ENCODE measurements at regions not wholly inside any gene's neighbourhood (a gene's known extent, or its start where the extent isn't known, plus 50 kb on each side); places are given as distances from the start of the nearest gene placed in this dataset.

- no CpG with 5 or more reads among the region's 2 CpGs for WGBS, 2 donors (ENCODE audit: extremely low coverage in 2 of 2, insufficient read length in 2 of 2, insufficient replicate concordance in 1 of 2)
- no peaks in the 10 kb centered on the region for H3K27me3 ChIP-seq (ENCODE audit: control insufficient read depth in 3 of 3, insufficient read depth in 3 of 3, low read depth in 1 of 3, low read length in 3 of 3)
- H3K18ac ChIP-seq (ENCODE audit: low read length): no peak overlapping the region
- H2AK5ac ChIP-seq (ENCODE audit: low read depth, low read length): no peak overlapping the region
- H4K91ac ChIP-seq (ENCODE audit: low read depth, low read length, poor library complexity): no peak overlapping the region
- H3K4me2 ChIP-seq (ENCODE audit: insufficient read depth, low read length, poor library complexity, severe bottlenecking): no peak overlapping the region
- H3K4ac ChIP-seq (ENCODE audit: low read length): no peak overlapping the region
- H3K4me3 ChIP-seq (ENCODE audit: low read length in 2 of 2): no peak overlapping the region
- H3K36me3 ChIP-seq (replicated peaks in 1 of 2; ENCODE audit: control insufficient read depth in 2 of 2, insufficient read depth in 2 of 2, low read length in 2 of 2): no peaks in the 10 kb centered on the region
- H3K4me1 ChIP-seq (ENCODE audit: control insufficient read depth in 2 of 2, insufficient read depth in 1 of 2, low read depth in 1 of 2, low read length in 2 of 2): no peaks in the 10 kb centered on the region
- no peak overlapping the region for H2AFZ ChIP-seq (ENCODE audit: low read length)
- no peak overlapping the region for H3K14ac ChIP-seq (ENCODE audit: low read length)
- H4K8ac ChIP-seq (ENCODE audit: low read depth, low read length): no peak overlapping the region
- H3K23ac ChIP-seq (ENCODE audit: low read depth, low read length, poor library complexity): no peak overlapping the region
- H3K9me3 ChIP-seq (replicated peaks in 1 of 2; ENCODE audit: control insufficient read depth in 2 of 2, insufficient read depth in 1 of 2, low read depth in 1 of 2, low read length in 2 of 2): no peaks in the 10 kb centered on the region
- no peaks in the 10 kb centered on the region for H3K79me1 ChIP-seq (ENCODE audit: low read depth, low read length)
- H3K27ac ChIP-seq (replicated peaks; ENCODE audit: low read length): no peak overlapping the region
- no peak overlapping the region for H2BK120ac ChIP-seq (ENCODE audit: low read depth, low read length)
- H2BK5ac ChIP-seq (ENCODE audit: low read length): no peak overlapping the region
- H3K9ac ChIP-seq (ENCODE audit: low read depth, low read length, poor library complexity): no peak overlapping the region
- no peak for DNase-seq (ENCODE audit: low spot score)
- H2BK15ac ChIP-seq (ENCODE audit: low read length): no peak overlapping the region
- H2BK12ac ChIP-seq (ENCODE audit: low read length): no peak overlapping the region
Observed at GRCh38 chr11:82174610-82175009, 559.1 kb downstream of the FAM181B start.

- H4K8ac ChIP-seq (ENCODE audit: low read depth, low read length): no peak overlapping the region
Observed at GRCh38 chr11:82146789-82147188, 586.9 kb downstream of the FAM181B start.

DNA sequence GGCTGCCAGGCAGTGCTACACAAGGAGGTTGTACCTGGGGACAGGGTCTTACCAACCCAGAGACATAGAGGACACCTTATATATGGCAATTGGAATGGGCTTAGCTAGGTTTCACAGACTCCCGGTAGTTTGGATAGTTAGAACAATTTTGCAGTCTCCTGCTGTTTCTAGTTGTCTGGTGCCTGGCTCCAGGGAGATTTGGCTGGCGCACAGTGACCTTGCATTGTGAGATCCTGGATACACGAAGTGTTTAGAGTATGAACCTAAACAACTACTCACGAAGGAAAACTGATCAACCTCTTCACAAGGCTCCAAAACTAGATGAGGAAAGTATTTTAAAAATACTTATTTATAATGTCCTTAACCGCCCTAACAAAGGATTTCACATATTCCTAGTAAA is 614.7 kb downstream of the FAM181B start:
- no peak overlapping the region for H3K4me3 ChIP-seq (ENCODE audit: low read length in 2 of 2)
- H2BK15ac ChIP-seq (ENCODE audit: low read length): no peak overlapping the region
- no peak overlapping the region for H3K27ac ChIP-seq (replicated peaks; ENCODE audit: low read length)
- no peaks in the 10 kb centered on the region for H3K9me3 ChIP-seq (replicated peaks in 1 of 2; ENCODE audit: control insufficient read depth in 2 of 2, insufficient read depth in 1 of 2, low read depth in 1 of 2, low read length in 2 of 2)
- H4K8ac ChIP-seq (ENCODE audit: low read depth, low read length): no peak overlapping the region
- no peak overlapping the region for H3K4me2 ChIP-seq (ENCODE audit: insufficient read depth, low read length, poor library complexity, severe bottlenecking)
- WGBS, 2 donors (ENCODE audit: extremely low coverage in 2 of 2, insufficient read length in 2 of 2, insufficient replicate concordance in 1 of 2): no CpG with 5 or more reads among the region's 5 CpGs
- H2BK12ac ChIP-seq (ENCODE audit: low read length): no peak overlapping the region
- no peak overlapping the region for H3K4ac ChIP-seq (ENCODE audit: low read length)
- H3K9ac ChIP-seq (ENCODE audit: low read depth, low read length, poor library complexity): no peak overlapping the region
- H3K36me3 ChIP-seq (replicated peaks in 1 of 2; ENCODE audit: control insufficient read depth in 2 of 2, insufficient read depth in 2 of 2, low read length in 2 of 2): no peaks in the 10 kb centered on the region
- H2AFZ ChIP-seq (ENCODE audit: low read length): no peak overlapping the region
- no peak overlapping the region for H3K23ac ChIP-seq (ENCODE audit: low read depth, low read length, poor library complexity)
- H3K4me1 ChIP-seq (ENCODE audit: control insufficient read depth in 2 of 2, insufficient read depth in 1 of 2, low read depth in 1 of 2, low read length in 2 of 2): peaks cover 0 to 2% of the 10 kb centered on the region in 2 donors
- H3K79me1 ChIP-seq (ENCODE audit: low read depth, low read length): no peaks in the 10 kb centered on the region
- no peak for DNase-seq (ENCODE audit: low spot score)
- H3K14ac ChIP-seq (ENCODE audit: low read length): no peak overlapping the region
- H2BK120ac ChIP-seq (ENCODE audit: low read depth, low read length): no peak overlapping the region
- H2BK5ac ChIP-seq (ENCODE audit: low read length): no peak overlapping the region
- H3K27me3 ChIP-seq (ENCODE audit: control insufficient read depth in 3 of 3, insufficient read depth in 3 of 3, low read depth in 1 of 3, low read length in 3 of 3): no peaks in the 10 kb centered on the region
- H3K18ac ChIP-seq (ENCODE audit: low read length): no peak overlapping the region
- H4K91ac ChIP-seq (ENCODE audit: low read depth, low read length, poor library complexity): no peak overlapping the region
- H2AK5ac ChIP-seq (ENCODE audit: low read depth, low read length): no peak overlapping the region

More at GRCh38 chr11:82146789-82147188, 586.9 kb downstream of the FAM181B start:
- Histone ChIP-seq H3K36me3 (replicated peaks in 1 of 2; ENCODE audit: control insufficient read depth in 2 of 2, insufficient read depth in 2 of 2, low read length in 2 of 2) (no peaks in the 10 kb centered on the region), H3K18ac (ENCODE audit: low read length) (no peak overlapping the region), H2BK120ac (ENCODE audit: low read depth, low read length) (no peak overlapping the region), H3K14ac (ENCODE audit: low read length) (no peak overlapping the region), H2BK5ac (ENCODE audit: low read length) (no peak overlapping the region), H2BK15ac (ENCODE audit: low read length) (no peak overlapping the region), H3K79me1 (ENCODE audit: low read depth, low read length) (no peaks in the 10 kb centered on the region), H4K91ac (ENCODE audit: low read depth, low read length, poor library complexity) (no peak overlapping the region), H3K4me1 (ENCODE audit: control insufficient read depth in 2 of 2, insufficient read depth in 1 of 2, low read depth in 1 of 2, low read length in 2 of 2) (no peaks in the 10 kb centered on the region), H2AK5ac (ENCODE audit: low read depth, low read length) (no peak overlapping the region), H3K4ac (ENCODE audit: low read length) (no peak overlapping the region), H3K27ac (replicated peaks; ENCODE audit: low read length) (no peak overlapping the region), H3K4me2 (ENCODE audit: insufficient read depth, low read length, poor library complexity, severe bottlenecking) (no peak overlapping the region), H3K9me3 (replicated peaks in 1 of 2; ENCODE audit: control insufficient read depth in 2 of 2, insufficient read depth in 1 of 2, low read depth in 1 of 2, low read length in 2 of 2) (no peaks in the 10 kb centered on the region), H3K4me3 (ENCODE audit: low read length in 2 of 2) (no peak overlapping the region), H3K9ac (ENCODE audit: low read depth, low read length, poor library complexity) (no peak overlapping the region), H3K23ac (ENCODE audit: low read depth, low read length, poor library complexity) (no peak overlapping the region), H2AFZ (ENCODE audit: low read length) (no peak overlapping the region), H3K27me3 (ENCODE audit: control insufficient read depth in 3 of 3, insufficient read depth in 3 of 3, low read depth in 1 of 3, low read length in 3 of 3) (no peaks in the 10 kb centered on the region), H2BK12ac (ENCODE audit: low read length) (no peak overlapping the region)
- no peak for DNase-seq (ENCODE audit: low spot score)
- no CpG with 5 or more reads among the region's 2 CpGs for WGBS, 2 donors (ENCODE audit: extremely low coverage in 2 of 2, insufficient read length in 2 of 2, insufficient replicate concordance in 1 of 2)

DNA sequence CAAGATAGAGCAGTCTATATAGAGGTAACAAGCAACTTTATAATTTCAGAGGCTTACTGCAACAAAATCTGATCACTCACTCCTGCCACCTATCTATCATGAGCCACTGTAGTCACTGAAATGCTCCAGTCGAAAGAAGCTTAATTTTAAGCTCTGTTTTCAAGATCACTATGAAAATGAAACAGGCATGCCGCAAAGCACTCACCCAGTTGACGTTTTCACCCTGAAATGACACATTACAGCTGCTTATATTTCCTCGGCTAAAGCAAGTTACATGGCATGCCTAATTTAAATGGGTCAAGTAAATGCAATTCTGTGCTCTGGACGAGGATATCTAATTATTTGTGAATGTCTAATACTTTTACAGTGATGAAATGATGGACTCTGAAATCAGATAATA is 616.3 kb downstream of the FAM181B start:
- Histone ChIP-seq H3K4me2 (ENCODE audit: insufficient read depth, low read length, poor library complexity, severe bottlenecking) (no peak overlapping the region), H2BK5ac (ENCODE audit: low read length) (no peak overlapping the region), H3K36me3 (replicated peaks in 1 of 2; ENCODE audit: control insufficient read depth in 2 of 2, insufficient read depth in 2 of 2, low read length in 2 of 2) (no peaks in the 10 kb centered on the region), H4K8ac (ENCODE audit: low read depth, low read length) (no peak overlapping the region), H3K27me3 (ENCODE audit: control insufficient read depth in 3 of 3, insufficient read depth in 3 of 3, low read depth in 1 of 3, low read length in 3 of 3) (no peaks in the 10 kb centered on the region), H2BK120ac (ENCODE audit: low read depth, low read length) (no peak overlapping the region), H3K14ac (ENCODE audit: low read length) (no peak overlapping the region), H3K79me1 (ENCODE audit: low read depth, low read length) (no peaks in the 10 kb centered on the region), H3K4ac (ENCODE audit: low read length) (no peak overlapping the region), H3K4me1 (ENCODE audit: control insufficient read depth in 2 of 2, insufficient read depth in 1 of 2, low read depth in 1 of 2, low read length in 2 of 2) (peaks cover 0 to 2% of the 10 kb centered on the region in 2 donors), H4K91ac (ENCODE audit: low read depth, low read length, poor library complexity) (no peak overlapping the region), H3K23ac (ENCODE audit: low read depth, low read length, poor library complexity) (no peak overlapping the region), H2BK15ac (ENCODE audit: low read length) (no peak overlapping the region), H2AK5ac (ENCODE audit: low read depth, low read length) (no peak overlapping the region), H3K9me3 (replicated peaks in 1 of 2; ENCODE audit: control insufficient read depth in 2 of 2, insufficient read depth in 1 of 2, low read depth in 1 of 2, low read length in 2 of 2) (no peaks in the 10 kb centered on the region), H3K18ac (ENCODE audit: low read length) (no peak overlapping the region), H2BK12ac (ENCODE audit: low read length) (no peak overlapping the region), H2AFZ (ENCODE audit: low read length) (no peak overlapping the region), H3K4me3 (ENCODE audit: low read length in 2 of 2) (no peak overlapping the region), H3K9ac (ENCODE audit: low read depth, low read length, poor library complexity) (no peak overlapping the region), H3K27ac (replicated peaks; ENCODE audit: low read length) (no peak overlapping the region)
- no CpG with 5 or more reads among the region's 5 CpGs for WGBS, 2 donors (ENCODE audit: extremely low coverage in 2 of 2, insufficient read length in 2 of 2, insufficient replicate concordance in 1 of 2)
- no peak for DNase-seq (ENCODE audit: low spot score)
